DMS 273 (cell line): ENCODE measurements at regions not wholly inside any gene's neighbourhood (a gene's known extent, or its start where the extent isn't known, plus 50 kb on each side); places are given as distances from the start of the nearest gene placed in this dataset.
"Not testable (repeated sequence)": the region's sequence is repeated elsewhere in the genome, so short reads cannot be mapped to it uniquely, and the experiment has no call there.

Source experiments
- DNase-seq: peaks from one replicate; lab custom pipeline; 2025; ENCODE audit not compliant: unreplicated experiment; lab: John Stamatoyannopoulos, UW

GRCh38 chr11:38461751-38462150, 1863.7 kb upstream of the RAG2 start:
- DNase-seq: no peak

- DNase-seq: peak; percentile 0
Observed at GRCh38 chr11:38460896-38461295, 1862.9 kb upstream of the RAG2 start.

GRCh38 chr11:38460429-38460828, 1862.4 kb upstream of the RAG2 start:
- no peak for DNase-seq

- DNase-seq: no peak
Observed at GRCh38 chr11:38456371-38456770, 1858.3 kb upstream of the RAG2 start.

- no peak for DNase-seq
Observed at GRCh38 chr11:38448284-38448683, 1850.2 kb upstream of the RAG2 start.

- DNase-seq: no peak
Observed at GRCh38 chr11:38446336-38446735, 1848.3 kb upstream of the RAG2 start.

- DNase-seq: no peak
Observed at GRCh38 chr11:38438091-38438490, 1840.1 kb upstream of the RAG2 start.

GRCh38 chr11:38425578-38425977, 1827.5 kb upstream of the RAG2 start:
- DNase-seq: no peak

- DNase-seq: no peak
Observed at GRCh38 chr11:38423042-38423441, 1825.0 kb upstream of the RAG2 start.

GRCh38 chr11:38416141-38416540, 1818.1 kb upstream of the RAG2 start:
- no peak for DNase-seq

GRCh38 chr11:38411149-38411548, 1813.1 kb upstream of the RAG2 start:
- DNase-seq: no peak

GRCh38 chr11:38402063-38402462, 1804.0 kb upstream of the RAG2 start:
- DNase-seq: no peak

GRCh38 chr11:38392176-38392575, 1794.1 kb upstream of the RAG2 start:
- DNase-seq: no peak

- DNase-seq: no peak
Observed at GRCh38 chr11:38384568-38384967, 1786.5 kb upstream of the RAG2 start.

- DNase-seq: no peak
Observed at GRCh38 chr11:38365274-38365673, 1767.2 kb upstream of the RAG2 start.

- no peak for DNase-seq
Observed at GRCh38 chr11:38356255-38356654, 1758.2 kb upstream of the RAG2 start.

GRCh38 chr11:38345286-38345685, 1747.2 kb upstream of the RAG2 start:
- DNase-seq: no peak

GRCh38 chr11:38341612-38342011, 1743.6 kb upstream of the RAG2 start:
- not testable (repeated sequence) for DNase-seq

GRCh38 chr11:38339835-38340440, 1741.9 kb upstream of the RAG2 start:
- no peak for DNase-seq

- DNase-seq: not testable (repeated sequence)
Observed at GRCh38 chr11:38338022-38338421, 1740.0 kb upstream of the RAG2 start.

GRCh38 chr11:38332046-38332445, 1734.0 kb upstream of the RAG2 start:
- DNase-seq: no peak

- no peak for DNase-seq
Observed at GRCh38 chr11:38330578-38330977, 1732.5 kb upstream of the RAG2 start.

GRCh38 chr11:38323961-38324761, 1726.1 kb upstream of the RAG2 start:
- no peak for DNase-seq
